Liver (tissue), 8 donors: ENCODE measurements at regions not wholly inside any gene's neighbourhood (a gene's known extent, or its start where the extent isn't known, plus 50 kb on each side); places are given as distances from the start of the nearest gene placed in this dataset.

Experiments
- DNase-seq: peaks from one replicate; pipeline ENCODE4 v3.0.0-alpha.2; 2017; ENCODE audit warnings: low spot score
- H3K27ac ChIP-seq, 2 donors: one replicate each; pipeline ENCODE4 v1.7.0; 2013; ENCODE audit warnings: inconsistent platforms in 2 of 2, low read length in 2 of 2, control low read depth in 1 of 2, low read depth in 1 of 2, mild to moderate bottlenecking in 1 of 2
- H3K27me3 ChIP-seq, 4 donors: one replicate each; pipeline versions ENCODE4 v1.6.1 to v1.7.0; 2013; ENCODE audit warnings: low read length in 3 of 4, inconsistent platforms in 1 of 4, mild to moderate bottlenecking in 1 of 4, moderate library complexity in 1 of 4; ENCODE audit not compliant: control insufficient read depth in 4 of 4, insufficient read depth in 4 of 4
- H3K36me3 ChIP-seq, 4 donors: one replicate each; pipeline versions ENCODE4 v1.6.1 to v1.7.0; 2013; ENCODE audit warnings: low read length in 3 of 4, mild to moderate bottlenecking in 3 of 4, low read depth in 1 of 4, moderate library complexity in 1 of 4; ENCODE audit not compliant: control insufficient read depth in 4 of 4, insufficient read depth in 3 of 4
- H3K4me1 ChIP-seq, 4 donors: one replicate each; pipeline versions ENCODE4 v1.6.1 to v1.7.0; 2013; ENCODE audit warnings: low read length in 3 of 4, mild to moderate bottlenecking in 3 of 4, moderate library complexity in 1 of 4; ENCODE audit not compliant: control insufficient read depth in 4 of 4, insufficient read depth in 4 of 4
- H3K4me3 ChIP-seq, 3 donors: one replicate each; pipeline versions ENCODE4 v1.6.1 to v1.7.0; 2013; ENCODE audit warnings: low read length in 3 of 3, control low read depth in 1 of 3, low read depth in 1 of 3, mild to moderate bottlenecking in 1 of 3
- H3K9ac ChIP-seq, 2 donors: one replicate each; pipeline ENCODE4 v1.7.0; 2013; ENCODE audit warnings: low read length in 2 of 2, mild to moderate bottlenecking in 2 of 2, moderate library complexity in 2 of 2, control low read depth in 1 of 2, low read depth in 1 of 2
- H3K9me3 ChIP-seq, 4 donors: one replicate each; pipeline versions ENCODE4 v1.6.1 to v1.7.0; 2013; ENCODE audit warnings: low read length in 3 of 4; ENCODE audit not compliant: control insufficient read depth in 4 of 4
- ATF3 ChIP-seq: IDR thresholded peaks from 2 replicates; pipeline ENCODE4 v1.6.1; 2016; ENCODE audit warnings: antibody characterized with exemption
- CTCF ChIP-seq: fragments of 150-350 bp; IDR thresholded peaks from 2 replicates; pipeline ENCODE4 v1.5.1; 2017; ENCODE audit warnings: improper control_type of control experiment, low read depth, low read length; ENCODE audit not compliant: missing input control
- EGR1 ChIP-seq, 2 donors: IDR thresholded peaks; 2 replicates each; pipeline ENCODE4 v1.6.1; 2016 to 2018; ENCODE audit warnings: antibody characterized with exemption in 2 of 2, low read depth in 2 of 2
- FOXA1 ChIP-seq: IDR thresholded peaks from 2 replicates; pipeline ENCODE4 v1.6.1; 2016; ENCODE audit warnings: antibody characterized with exemption
- FOXA2 ChIP-seq: IDR thresholded peaks from 2 replicates; pipeline ENCODE4 v1.6.1; 2016; ENCODE audit warnings: antibody characterized with exemption
- GABPA ChIP-seq, 2 donors: IDR thresholded peaks in 1 of 2; conservative IDR thresholded peaks in 1 of 2; 2 replicates each; pipeline ENCODE4 v1.6.1; 2016; ENCODE audit warnings: antibody characterized with exemption in 2 of 2, mild to moderate bottlenecking in 1 of 2, moderate library complexity in 1 of 2
- HNF4A ChIP-seq, 2 donors: conservative IDR thresholded peaks; 2 replicates each; pipeline ENCODE4 v1.6.1; 2016; ENCODE audit warnings: antibody characterized with exemption in 2 of 2, mild to moderate bottlenecking in 2 of 2
- HNF4G ChIP-seq: IDR thresholded peaks from 2 replicates; pipeline ENCODE4 v1.6.1; 2016; ENCODE audit warnings: antibody characterized with exemption
- JUND ChIP-seq, 2 donors: IDR thresholded peaks; 2 replicates each; pipeline ENCODE4 v1.6.1; 2016; ENCODE audit warnings: antibody characterized with exemption in 2 of 2
- MAX ChIP-seq: IDR thresholded peaks from 2 replicates; pipeline ENCODE4 v1.6.1; 2016; ENCODE audit warnings: antibody characterized with exemption
- NR2F2 ChIP-seq: IDR thresholded peaks from 2 replicates; pipeline ENCODE4 v1.6.1; 2016; ENCODE audit warnings: antibody characterized with exemption
- RAD21 ChIP-seq, 2 donors: IDR thresholded peaks; 2 replicates each; pipeline ENCODE4 v1.6.1; 2016; ENCODE audit warnings: antibody characterized with exemption in 2 of 2, mild to moderate bottlenecking in 2 of 2
- REST ChIP-seq: IDR thresholded peaks from 2 replicates; pipeline ENCODE4 v1.6.1; 2016; ENCODE audit warnings: antibody characterized with exemption, mild to moderate bottlenecking
- RXRA ChIP-seq, 2 donors: IDR thresholded peaks; 2 replicates each; pipeline ENCODE4 v1.6.1; 2017 to 2018; ENCODE audit warnings: antibody characterized with exemption in 2 of 2, mild to moderate bottlenecking in 1 of 2
- SP1 ChIP-seq: IDR thresholded peaks from 2 replicates; pipeline ENCODE4 v1.6.1; 2018; ENCODE audit warnings: antibody characterized with exemption, mild to moderate bottlenecking
- TAF1 ChIP-seq: conservative IDR thresholded peaks from 2 replicates; pipeline ENCODE4 v1.6.1; 2016; ENCODE audit warnings: antibody characterized with exemption, mild to moderate bottlenecking
- YY1 ChIP-seq: IDR thresholded peaks from 2 replicates; pipeline ENCODE4 v1.6.1; 2016; ENCODE audit warnings: antibody characterized with exemption, mild to moderate bottlenecking
- ZBTB33 ChIP-seq: IDR thresholded peaks from 2 replicates; pipeline ENCODE4 v1.6.1; 2016; ENCODE audit warnings: antibody characterized with exemption
- WGBS: extraction: QIAGEN DNeasy Blood & Tissue Kit; methylation state at CpG from one replicate; pipeline ENCODE4 v1.1.7; 2013; 5-methylcytosine and 5-hydroxymethylcytosine counted together
- donor health status: healthy.
- donor health status: healthy.
- donor health status: healthy.
- donor health status: healthy.
- donor health status: healthy.

GRCh38 chr2:106963893-106964292 lies 77.9 kb upstream of the ST6GAL2 start:
- DNase-seq, result no peak
- no peaks in the 10 kb centered on the region for H3K27me3 ChIP-seq
- no peak overlapping the region for H3K4me3 ChIP-seq
- H3K9me3 ChIP-seq, result no peaks in the 10 kb centered on the region
- WGBS, result 64% methylated on average over 5 of the region's 5 CpGs
- no peak overlapping the region for H3K9ac ChIP-seq
- TF ChIP-seq HNF4G, result no peak
- no peak for TF ChIP-seq MAX
- TF ChIP-seq CTCF, result no peak
- no peak for TF ChIP-seq TAF1
- no peak for TF ChIP-seq ZBTB33
- TF ChIP-seq EGR1 (IDR thresholded peaks at IDR 0.05; ENCODE audit: low read depth in 2 of 2), result no peak
- TF ChIP-seq FOXA2, result no peak
- no peak for TF ChIP-seq SP1
- no peak for TF ChIP-seq YY1
- no peak for TF ChIP-seq RXRA (IDR thresholded peaks at IDR 0.05)
- TF ChIP-seq HNF4A (conservative IDR thresholded peaks at IDR 0.05), result no peak
- no peak for TF ChIP-seq FOXA1
- no peak for TF ChIP-seq REST
- no peak for TF ChIP-seq RAD21 (IDR thresholded peaks at IDR 0.05)
- TF ChIP-seq ATF3, result no peak
- TF ChIP-seq NR2F2, result no peak
- TF ChIP-seq GABPA (IDR thresholded peaks at IDR 0.05 in 1 of 2, conservative IDR thresholded peaks at IDR 0.05 in 1 of 2), result no peak
- H3K27ac ChIP-seq, result no peak overlapping the region
- H3K36me3 ChIP-seq, result no peaks in the 10 kb centered on the region
- H3K4me1 ChIP-seq, result no peaks in the 10 kb centered on the region

- 76% methylated on average over 3 of the region's 3 CpGs for WGBS
- TF ChIP-seq NR2F2, result no peak
- no peak for TF ChIP-seq EGR1 (IDR thresholded peaks at IDR 0.05; ENCODE audit: low read depth in 2 of 2)
- no peak for TF ChIP-seq FOXA2
- TF ChIP-seq JUND (IDR thresholded peaks at IDR 0.05), result no peak
- no peak for TF ChIP-seq RAD21 (IDR thresholded peaks at IDR 0.05)
- TF ChIP-seq ZBTB33, result no peak
- TF ChIP-seq TAF1, result no peak
- no peak for TF ChIP-seq CTCF
- TF ChIP-seq GABPA (IDR thresholded peaks at IDR 0.05 in 1 of 2, conservative IDR thresholded peaks at IDR 0.05 in 1 of 2), result no peak
- TF ChIP-seq MAX, result no peak
- no peak for TF ChIP-seq RXRA (IDR thresholded peaks at IDR 0.05)
These were observed 79.6 kb upstream of the ST6GAL2 start for GRCh38 chr2:106965611-106966010.

More at GRCh38 chr2:106965611-106966010, 79.6 kb upstream of the ST6GAL2 start:
- Histone ChIP-seq H3K9ac (no peak overlapping the region), H3K27ac (no peak overlapping the region), H3K27me3 (no peaks in the 10 kb centered on the region), H3K4me3 (no peak overlapping the region), H3K4me1 (no peaks in the 10 kb centered on the region), H3K36me3 (no peaks in the 10 kb centered on the region), H3K9me3 (no peaks in the 10 kb centered on the region)
- DNase-seq, result no peak
